GM12878 (cell line): ENCODE measurements at regions not wholly inside any gene's neighbourhood (a gene's known extent, or its start where the extent isn't known, plus 50 kb on each side); places are given as distances from the start of the nearest gene placed in this dataset.

Experiments used
- ATAC-seq: fragments of 200-7000 bp; cut with Tn5 transposase; 3 replicates; pipeline ENCODE4 v1.9.1; 2020; ENCODE audit warnings: mild to moderate bottlenecking, moderate library complexity
- BruUV-seq: library from RNA; stranded (reverse); fragments of 400-500 nt; replicated peaks from 2 replicates; lab custom pipeline; 2021; lab: Mats Ljungman, UMichigan
- CTCF ChIA-PET: fragments of 300-600 bp; sonication (Branson Sonifier 250); formaldehyde crosslinking; extraction: SDS; loops from one replicate; lab custom pipeline; 2021; ENCODE audit warnings: inconsistent platforms; lab: Yijun Ruan, JAX
- POLR2A ChIA-PET: fragments of 350-600 bp; formaldehyde crosslinking; extraction: SDS; loops from one replicate; lab custom pipeline; 2021; ENCODE audit warnings: inconsistent platforms; lab: Charles Lee
- RAD21 ChIA-PET: fragments of 300-600 bp; sonication (Branson Sonifier 250); formaldehyde crosslinking; loops from one replicate; lab custom pipeline; 2023; ENCODE audit warnings: antibody characterized with exemption; ENCODE audit not compliant: unreplicated experiment; lab: Charles Lee
- SMC1A ChIA-PET: fragments of 300-600 bp; sonication (Branson Sonifier 250); formaldehyde crosslinking; loops from one replicate; lab custom pipeline; 2023; ENCODE audit not compliant: unreplicated experiment, uncharacterized antibody; lab: Charles Lee
- DNase-seq: peaks from one replicate; pipeline ENCODE4 v3.0.0-alpha.2; 2011; ENCODE audit warnings: low read depth, low spot score
- FAIRE-seq: peaks from 3 replicates; lab custom pipeline; 2011; peaks lifted over from hg19 to GRCh38; lab: Jason Lieb, UNC
- H2AFZ ChIP-seq: 2 replicates; pipeline ENCODE4 v1.6.0; 2011; ENCODE audit warnings: low read depth, low read length, control low read depth; ENCODE audit not compliant: control insufficient read depth
- H3K27ac ChIP-seq: 2 replicates; pipeline ENCODE4 v1.5.1; 2011; ENCODE audit warnings: control low read depth; ENCODE audit not compliant: control insufficient read depth, insufficient read depth
- H3K27me3 ChIP-seq, 2 experiments: replicated peaks in 1 of 2; 2 replicates each; pipeline versions ENCODE4 v1.6.0 to v1.6.1; 2011; ENCODE audit warnings: low read length in 1 of 2; ENCODE audit not compliant: control insufficient read depth in 2 of 2, insufficient read depth in 2 of 2
- H3K36me3 ChIP-seq, 2 experiments: 2 replicates each; pipeline ENCODE4 v1.5.1; 2011; ENCODE audit warnings: low read length in 1 of 2; ENCODE audit not compliant: control insufficient read depth in 2 of 2, insufficient read depth in 2 of 2
- H3K4me1 ChIP-seq: 2 replicates; pipeline ENCODE4 v1.6.1; 2011; ENCODE audit warnings: mild to moderate bottlenecking, low read length, moderate library complexity, mixed read lengths; ENCODE audit not compliant: control insufficient read depth, insufficient read depth
- H3K4me2 ChIP-seq: 2 replicates; pipeline ENCODE4 v1.6.0; 2011; ENCODE audit warnings: control low read depth; ENCODE audit not compliant: control insufficient read depth, insufficient read depth
- H3K4me3 ChIP-seq: fragments of 200-600 bp; sonication (generic); 2 replicates; pipeline ENCODE4 v1.5.1; 2016
- H3K79me2 ChIP-seq: 2 replicates; pipeline ENCODE4 v1.6.0; 2011; ENCODE audit warnings: low read length; ENCODE audit not compliant: control insufficient read depth, insufficient read depth
- H3K9ac ChIP-seq: 2 replicates; pipeline ENCODE4 v1.8.0; 2011; ENCODE audit warnings: low read length, control low read depth, mixed read lengths; ENCODE audit not compliant: control insufficient read depth, insufficient read depth
- H3K9me3 ChIP-seq: replicated peaks from 3 replicates; pipeline ENCODE4 v1.5.1; 2011; ENCODE audit warnings: mild to moderate bottlenecking, low read length; ENCODE audit not compliant: control insufficient read depth, insufficient read depth
- H4K20me1 ChIP-seq: 2 replicates; pipeline ENCODE4 v1.6.0; 2011; ENCODE audit not compliant: control insufficient read depth, insufficient read depth
- CHD1 ChIP-seq: IDR thresholded peaks from 2 replicates; pipeline ENCODE4 v1.6.1; 2012; ENCODE audit warnings: low read depth, low read length, improper control_type of control experiment
- CREM ChIP-seq: IDR thresholded peaks from 2 replicates; pipeline ENCODE4 v1.6.1; 2014; ENCODE audit warnings: antibody characterized with exemption, low read depth
- CTCF ChIP-seq, 3 experiments: IDR thresholded peaks in 2 of 3; conservative IDR thresholded peaks in 1 of 3; 2 replicates each; pipeline ENCODE4 v1.5.1; 2011; ENCODE audit warnings: low read depth in 3 of 3, low read length in 3 of 3, mild to moderate bottlenecking in 3 of 3, control low read depth in 2 of 3, moderate library complexity in 2 of 3, inconsistent platforms in 1 of 3, mixed read lengths in 1 of 3; ENCODE audit not compliant: control insufficient read depth in 2 of 3, insufficient read depth in 1 of 3; ENCODE audit errors: extremely low read depth in 1 of 3
- KDM1A ChIP-seq: fragments of 200-600 bp; sonication (generic); IDR thresholded peaks from 2 replicates; pipeline ENCODE4 v1.6.1; 2016; ENCODE audit warnings: borderline replicate concordance
- MYC ChIP-seq: IDR thresholded peaks from 2 replicates; pipeline ENCODE4 v1.6.1; 2011; ENCODE audit warnings: mild to moderate bottlenecking, low read length, moderate library complexity, inconsistent platforms; ENCODE audit not compliant: insufficient read depth, insufficient replicate concordance, insufficient read length, severe bottlenecking
- POLR2A ChIP-seq: IDR thresholded peaks from 2 replicates; pipeline ENCODE4 v1.6.1; 2011; ENCODE audit warnings: low read depth, mild to moderate bottlenecking, low read length
- POLR2AphosphoS5 ChIP-seq: IDR thresholded peaks from 2 replicates; pipeline ENCODE4 v1.6.1; 2011; ENCODE audit warnings: mild to moderate bottlenecking, low read length, inconsistent platforms
- POU2F2 ChIP-seq: IDR thresholded peaks from 3 replicates; pipeline ENCODE4 v1.6.1; 2011; ENCODE audit warnings: low read depth, mild to moderate bottlenecking, low read length, borderline replicate concordance
- RFX5 ChIP-seq: IDR thresholded peaks from 2 replicates; pipeline ENCODE4 v1.6.1; 2011; ENCODE audit warnings: low read depth, low read length, improper control_type of control experiment
- SREBF2 ChIP-seq: IDR thresholded peaks from 2 replicates; pipeline ENCODE4 v1.6.1; 2012; ENCODE audit warnings: mild to moderate bottlenecking, low read length
- TBL1XR1 ChIP-seq: IDR thresholded peaks from 2 replicates; pipeline ENCODE4 v1.6.1; 2012; ENCODE audit warnings: low read depth, low read length, improper control_type of control experiment
- WGBS: methylation state at CpG from one replicate; pipeline ENCODE4 v1.1.6; 2016; ENCODE audit warnings: low lambda C conversion rate; ENCODE audit not compliant: insufficient replicate concordance, insufficient coverage; ENCODE audit errors: missing lambda C conversion rate; 5-methylcytosine and 5-hydroxymethylcytosine counted together
- in situ Hi-C: fragments of 300-500 bp; cut with MboI; formaldehyde crosslinking; loops from 9 replicates; pipeline ENCODE4 v1.14.3; 2018; ENCODE audit warnings: mixed read lengths
- intact Hi-C: fragments of 100-400 bp; cut with micrococcal nuclease; formaldehyde crosslinking; loops from one replicate; pipeline ENCODE4 v1.14.2; 2022; ENCODE audit not compliant: unreplicated experiment

GRCh38 chr18:47728921-47729320 lies 201.5 kb downstream of the SMAD2 start:
- DNase-seq (no peak), FAIRE-seq (no peak), ATAC-seq (no peak)
- Histone ChIP-seq H3K4me1 (no peaks in the 10 kb centered on the region), H3K27ac (no peak overlapping the region), H3K4me2 (no peak overlapping the region), H2AFZ (no peak overlapping the region), H3K9me3 (no peaks in the 10 kb centered on the region), H3K27me3 (peaks cover 3 to 4% of the 10 kb centered on the region in 2 experiments; a peak in 3 of 4 replicates), H3K9ac (no peak overlapping the region), H3K4me3 (no peak overlapping the region), H4K20me1 (no peaks in the 10 kb centered on the region), H3K79me2 (no peaks in the 10 kb centered on the region), H3K36me3 (no peaks in the 10 kb centered on the region)
- no TSS peak for BruUV-seq
- in situ Hi-C loops (no loop called here), intact Hi-C loops (no loop called here)
- SMC1A ChIA-PET, result interaction anchor here (0.9 kb wide), 1 partner anchor 155 kb away, joined by 3 read pairs; no protein-coding TSS in a partner anchor
- WGBS, result 100% methylated on average over 2 of the region's 2 CpGs
- POLR2A ChIA-PET, result no interaction called here
- TF ChIP-seq POLR2AphosphoS5, result no peak
- TF ChIP-seq SREBF2, result no peak
- no peak for TF ChIP-seq TBL1XR1
- TF ChIP-seq CTCF (IDR thresholded peaks at IDR 0.05 in 2 of 3, conservative IDR thresholded peaks at IDR 0.05 in 1 of 3; ENCODE audit: control insufficient read depth in 2 of 3, extremely low read depth in 1 of 3, insufficient read depth in 1 of 3, low read depth in 3 of 3, low read length in 3 of 3), result no peak
- CTCF ChIA-PET, result no interaction called here
- RAD21 ChIA-PET, result no interaction called here

GRCh38 chr18:47727409-47727808 lies 203.1 kb downstream of the SMAD2 start:
- intact Hi-C loops (no loop called here), in situ Hi-C loops (no loop called here)
- CTCF ChIA-PET, result no interaction called here
- DNase-seq (no peak), FAIRE-seq (no peak), ATAC-seq (no peak)
- no peaks in the 10 kb centered on the region for H3K36me3 ChIP-seq
- no peaks in the 10 kb centered on the region for H3K4me1 ChIP-seq
- H2AFZ ChIP-seq, result no peak overlapping the region
- H3K4me2 ChIP-seq, result no peak overlapping the region
- H3K4me3 ChIP-seq, result no peak overlapping the region
- RAD21 ChIA-PET, result no interaction called here
- H3K9me3 ChIP-seq, result no peaks in the 10 kb centered on the region
- no peaks in the 10 kb centered on the region for H4K20me1 ChIP-seq
- 14% methylated on average over 5 of the region's 5 CpGs for WGBS
- POLR2A ChIA-PET, result no interaction called here
- SMC1A ChIA-PET, result no interaction called here
- no peaks in the 10 kb centered on the region for H3K79me2 ChIP-seq
- H3K27ac ChIP-seq, result no peak overlapping the region
- peaks cover 3% of the 10 kb centered on the region in 2 experiments; a peak in 3 of 4 replicates for H3K27me3 ChIP-seq
- TF ChIP-seq MYC (no peak), KDM1A (no peak), POU2F2 (no peak), CHD1 (no peak), CREM (no peak), RFX5 (no peak), TBL1XR1 (no peak), POLR2A (no peak)
- TF ChIP-seq, all 136 proteins: peak for 0
- no peak overlapping the region for H3K9ac ChIP-seq
- no TSS peak for BruUV-seq
